CD4-positive, CD25-positive, alpha-beta regulatory T cell (primary cell): ENCODE measurements at regions not wholly inside any gene's neighbourhood (a gene's known extent, or its start where the extent isn't known, plus 50 kb on each side); places are given as distances from the start of the nearest gene placed in this dataset.

ENCODE experiments used
- ATAC-seq, 2 donors: fragments of 150-1000 bp; cut with Tn5 transposase; one replicate each; pipeline ENCODE4 v1.10.0; 2021; ENCODE audit warnings: low read depth in 2 of 2, moderate number of reproducible peaks in 2 of 2, moderate library complexity in 1 of 2
- DNase-seq, 3 donors: peaks; one replicate each; pipeline versions ENCODE4 v3.0.0 to v3.0.0-alpha.2; 2012 to 2022; ENCODE audit warnings: mixed read lengths in 1 of 3
- H3K27ac ChIP-seq: one replicate; pipeline ENCODE4 v1.7.0; 2013; ENCODE audit warnings: mild to moderate bottlenecking, low read length; ENCODE audit not compliant: insufficient read depth, poor library complexity, severe bottlenecking
- H3K27me3 ChIP-seq: one replicate; pipeline ENCODE4 v1.7.0; 2013; ENCODE audit warnings: low read length; ENCODE audit not compliant: control insufficient read depth, insufficient read depth
- H3K36me3 ChIP-seq: one replicate; pipeline ENCODE4 v1.7.0; 2013; ENCODE audit warnings: mild to moderate bottlenecking, low read length, moderate library complexity; ENCODE audit not compliant: control insufficient read depth, insufficient read depth
- H3K4me1 ChIP-seq: 2 replicates; pipeline ENCODE4 v1.7.0; 2013; ENCODE audit warnings: mild to moderate bottlenecking, low read length; ENCODE audit not compliant: insufficient read depth, control insufficient read depth, poor library complexity, severe bottlenecking
- H3K4me3 ChIP-seq: one replicate; pipeline ENCODE4 v1.7.0; 2013; ENCODE audit warnings: low read depth, mild to moderate bottlenecking, low read length, moderate library complexity
- H3K9me3 ChIP-seq, 2 experiments: 1 replicate in 1 of 2; 2 replicates in 1 of 2; pipeline ENCODE4 v1.7.0; 2013; ENCODE audit warnings: low read length in 2 of 2, mild to moderate bottlenecking in 1 of 2, moderate library complexity in 1 of 2; ENCODE audit not compliant: control insufficient read depth in 2 of 2
- H3K27ac Mint-ChIP-seq, 3 donors: one replicate each; pipeline ENCODE4 v1.8.0; 2020 to 2022; ENCODE audit warnings: mild to moderate bottlenecking in 3 of 3, mixed read lengths in 3 of 3, moderate library complexity in 2 of 3
- H3K27me3 Mint-ChIP-seq: one replicate; pipeline ENCODE4 v1.8.0; 2022; ENCODE audit warnings: mild to moderate bottlenecking, mixed read lengths
- H3K36me3 Mint-ChIP-seq: one replicate; pipeline ENCODE4 v1.8.0; 2020; ENCODE audit warnings: mixed read lengths
- H3K4me1 Mint-ChIP-seq, 4 donors: one replicate each; pipeline ENCODE4 v1.8.0; 2020 to 2022; ENCODE audit warnings: mixed read lengths in 4 of 4, mild to moderate bottlenecking in 1 of 4
- H3K4me3 Mint-ChIP-seq, 4 donors: one replicate each; pipeline ENCODE4 v1.8.0; 2020 to 2022; ENCODE audit warnings: mild to moderate bottlenecking in 4 of 4, mixed read lengths in 4 of 4, moderate library complexity in 3 of 4
- H3K9me3 Mint-ChIP-seq, 7 donors: one replicate each; pipeline ENCODE4 v1.8.0; 2020 to 2022; ENCODE audit warnings: mixed read lengths in 7 of 7, mild to moderate bottlenecking in 3 of 7, moderate library complexity in 2 of 7

- no peaks in the 10 kb centered on the region for H3K36me3 ChIP-seq
- H3K4me3 ChIP-seq: no peak overlapping the region
- Mint-ChIP-seq H3K9me3 (peaks cover 0 to 7% (median 3%) of the 10 kb centered on the region in 7 donors), H3K27ac (no peak overlapping the region), H3K36me3 (peaks cover 3% of the 10 kb centered on the region), H3K27me3 (no peaks in the 10 kb centered on the region), H3K4me3 (no peak overlapping the region), H3K4me1 (peaks cover 0 to 15% (median 8%) of the 10 kb centered on the region in 4 donors)
- peaks cover 0 to 3% of the 10 kb centered on the region in 2 experiments for H3K9me3 ChIP-seq
- ATAC-seq: no peak
- no peaks in the 10 kb centered on the region for H3K4me1 ChIP-seq
- H3K27ac ChIP-seq: no peak overlapping the region
- H3K27me3 ChIP-seq: no peaks in the 10 kb centered on the region
- no peak for DNase-seq
These were observed 304.9 kb upstream of the PTGER4 start for GRCh38 chr5:40374853-40375252.

GRCh38 chr5:40368200-40368599 is 311.5 kb upstream of the PTGER4 start:
- Histone ChIP-seq H3K4me3 (no peak overlapping the region), H3K9me3 (peaks cover 0 to 3% of the 10 kb centered on the region in 2 experiments), H3K4me1 (no peaks in the 10 kb centered on the region), H3K27me3 (no peaks in the 10 kb centered on the region), H3K27ac (no peak overlapping the region), H3K36me3 (no peaks in the 10 kb centered on the region)
- Mint-ChIP-seq H3K9me3 (peaks cover 0 to 7% (median 2%) of the 10 kb centered on the region in 7 donors), H3K4me1 (no peaks in the 10 kb centered on the region), H3K36me3 (peaks cover 3% of the 10 kb centered on the region), H3K27me3 (no peaks in the 10 kb centered on the region), H3K4me3 (no peak overlapping the region), H3K27ac (no peak overlapping the region)
- ATAC-seq: no peak
- no peak for DNase-seq

- Mint-ChIP-seq H3K27me3 (no peaks in the 10 kb centered on the region), H3K36me3 (peaks cover 3% of the 10 kb centered on the region), H3K9me3 (peaks cover 0 to 12% (median 4%) of the 10 kb centered on the region in 7 donors), H3K4me1 (no peaks in the 10 kb centered on the region), H3K27ac (peak overlapping the region in 1 of 3 donors; percentile 48), H3K4me3 (no peak overlapping the region)
- DNase-seq: peak in 2 of 3 donors; percentile 17 to 40
- Histone ChIP-seq H3K27me3 (no peaks in the 10 kb centered on the region), H3K4me3 (no peak overlapping the region), H3K36me3 (no peaks in the 10 kb centered on the region), H3K27ac (no peak overlapping the region), H3K9me3 (peaks cover 0 to 3% of the 10 kb centered on the region in 2 experiments), H3K4me1 (no peaks in the 10 kb centered on the region)
- ATAC-seq: no peak
These were observed 312.5 kb upstream of the PTGER4 start for GRCh38 chr5:40367255-40367654.

GRCh38 chr5:40365342-40366330 is 314.1 kb upstream of the PTGER4 start:
- Mint-ChIP-seq H3K36me3 (peaks cover 3% of the 10 kb centered on the region), H3K27ac (peak overlapping the region in 1 of 3 donors; percentile 10), H3K4me3 (no peak overlapping the region), H3K4me1 (peaks cover under 1 to 6% (median 4%) of the 10 kb centered on the region in 4 donors), H3K27me3 (no peaks in the 10 kb centered on the region), H3K9me3 (peaks cover 0 to 8% (median 0%) of the 10 kb centered on the region in 7 donors)
- Histone ChIP-seq H3K36me3 (no peaks in the 10 kb centered on the region), H3K27me3 (no peaks in the 10 kb centered on the region), H3K4me1 (peaks cover 8% of the 10 kb centered on the region), H3K4me3 (no peak overlapping the region), H3K9me3 (no peaks in the 10 kb centered on the region), H3K27ac (no peak overlapping the region)
- DNase-seq (no peak), ATAC-seq (peak in 1 of 2 donors; percentile 11)

GRCh38 chr5:40364441-40364840 is 315.3 kb upstream of the PTGER4 start:
- Histone ChIP-seq H3K27ac (no peak overlapping the region), H3K36me3 (no peaks in the 10 kb centered on the region), H3K4me1 (peaks cover 9% of the 10 kb centered on the region), H3K9me3 (no peaks in the 10 kb centered on the region), H3K4me3 (no peak overlapping the region), H3K27me3 (no peaks in the 10 kb centered on the region)
- Mint-ChIP-seq H3K4me1 (peaks cover 3 to 14% (median 10%) of the 10 kb centered on the region in 4 donors), H3K36me3 (no peaks in the 10 kb centered on the region), H3K27me3 (no peaks in the 10 kb centered on the region), H3K4me3 (no peak overlapping the region), H3K27ac (no peak overlapping the region), H3K9me3 (peaks cover 0 to 5% (median 0%) of the 10 kb centered on the region in 7 donors)
- ATAC-seq: no peak
- no peak for DNase-seq

GRCh38 chr5:40361378-40361777 is 318.3 kb upstream of the PTGER4 start:
- Histone ChIP-seq H3K4me3 (peak overlapping the region; percentile 14), H3K9me3 (no peaks in the 10 kb centered on the region), H3K36me3 (no peaks in the 10 kb centered on the region), H3K27me3 (no peaks in the 10 kb centered on the region), H3K4me1 (peaks cover 9% of the 10 kb centered on the region), H3K27ac (no peak overlapping the region)
- H3K27ac Mint-ChIP-seq: no peak overlapping the region
- DNase-seq (peak in 1 of 3 donors; percentile 26), ATAC-seq (no peak)
- H3K4me1 Mint-ChIP-seq: peaks cover 3 to 18% (median 10%) of the 10 kb centered on the region in 4 donors
- peaks cover 0 to 5% (median 0%) of the 10 kb centered on the region in 7 donors for H3K9me3 Mint-ChIP-seq
- H3K36me3 Mint-ChIP-seq: no peaks in the 10 kb centered on the region
- H3K4me3 Mint-ChIP-seq: no peak overlapping the region
- no peaks in the 10 kb centered on the region for H3K27me3 Mint-ChIP-seq

GRCh38 chr5:40360685-40361084 is 319.0 kb upstream of the PTGER4 start:
- H3K4me3 Mint-ChIP-seq: no peak overlapping the region
- no peaks in the 10 kb centered on the region for H3K36me3 ChIP-seq
- H3K4me1 Mint-ChIP-seq: peaks cover 3 to 18% (median 10%) of the 10 kb centered on the region in 4 donors
- no peak overlapping the region for H3K4me3 ChIP-seq
- no peak for ATAC-seq
- H3K27me3 Mint-ChIP-seq: no peaks in the 10 kb centered on the region
- peaks cover 9% of the 10 kb centered on the region for H3K4me1 ChIP-seq
- H3K36me3 Mint-ChIP-seq: no peaks in the 10 kb centered on the region
- DNase-seq: no peak
- no peak overlapping the region for H3K27ac Mint-ChIP-seq
- H3K27ac ChIP-seq: no peak overlapping the region
- H3K9me3 ChIP-seq: no peaks in the 10 kb centered on the region
- H3K27me3 ChIP-seq: no peaks in the 10 kb centered on the region
- H3K9me3 Mint-ChIP-seq: peaks cover 0 to 5% (median 0%) of the 10 kb centered on the region in 7 donors
